Suprapubic skin (tissue), 4 donors: ENCODE measurements at regions not wholly inside any gene's neighbourhood (a gene's known extent, or its start where the extent isn't known, plus 50 kb on each side); places are given as distances from the start of the nearest gene placed in this dataset.

Source experiments
- DNase-seq, 2 donors: peaks; one replicate each; pipeline ENCODE4 v3.0.0-alpha.2; 2019; ENCODE audit warnings: low spot score in 2 of 2
- H3K27ac ChIP-seq: fragments of 200-600 bp; sonication (generic); one replicate; pipeline ENCODE4 v1.5.1; 2019
- H3K27me3 ChIP-seq: fragments of 200-600 bp; sonication (generic); one replicate; pipeline ENCODE4 v1.5.1; 2019
- H3K36me3 ChIP-seq: fragments of 200-600 bp; sonication (generic); one replicate; pipeline ENCODE4 v1.5.1; 2019
- H3K4me1 ChIP-seq: fragments of 200-600 bp; sonication (generic); one replicate; pipeline ENCODE4 v1.5.1; 2019
- H3K4me3 ChIP-seq: fragments of 200-600 bp; sonication (generic); one replicate; pipeline ENCODE4 v1.5.1; 2019; ENCODE audit warnings: mild to moderate bottlenecking
- H3K9me3 ChIP-seq: fragments of 200-600 bp; sonication (generic); one replicate; pipeline ENCODE4 v1.5.1; 2019
- CTCF ChIP-seq, 2 donors: fragments of 200-600 bp in 1 of 2; fragments of 450-650 bp in 1 of 2; sonication (generic) in 1 of 2; IDR thresholded peaks; one replicate each; pipeline ENCODE4 v1.5.1; 2016 to 2019; ENCODE audit warnings: antibody characterized with exemption in 2 of 2, mild to moderate bottlenecking in 1 of 2, moderate library complexity in 1 of 2
- EP300 ChIP-seq: sonication (generic); formaldehyde crosslinking; IDR thresholded peaks from one replicate; pipeline ENCODE4 v1.6.1; 2017; ENCODE audit warnings: antibody characterized with exemption
- POLR2A ChIP-seq, 2 donors: fragments of 450-650 bp; IDR thresholded peaks; one replicate each; pipeline ENCODE4 v1.6.1; 2017; ENCODE audit warnings: antibody characterized with exemption in 2 of 2, mild to moderate bottlenecking in 2 of 2, moderate library complexity in 2 of 2
- POLR2AphosphoS5 ChIP-seq, 3 donors: sonication (generic); formaldehyde crosslinking; IDR thresholded peaks; one replicate each; pipeline ENCODE4 v1.6.1; 2017; ENCODE audit warnings: antibody characterized with exemption in 3 of 3
- WGBS: methylation state at CpG from one replicate; pipeline ENCODE4 v1.1.5; 2018; 5-methylcytosine and 5-hydroxymethylcytosine counted together

GRCh38 chr12:61365001-61365400, 895.2 kb upstream of the USP15 start:
- Histone ChIP-seq H3K27ac (no peak overlapping the region), H3K36me3 (no peaks in the 10 kb centered on the region), H3K9me3 (no peaks in the 10 kb centered on the region), H3K27me3 (no peaks in the 10 kb centered on the region), H3K4me3 (no peak overlapping the region), H3K4me1 (no peaks in the 10 kb centered on the region)
- TF ChIP-seq POLR2AphosphoS5 (IDR thresholded peaks at IDR 0.05) (no peak), CTCF (IDR thresholded peaks at IDR 0.05) (no peak), EP300 (no peak)
- DNase-seq = no peak
- 68% methylated on average over 1 of the region's 1 CpG for WGBS

- no peaks in the 10 kb centered on the region for H3K4me1 ChIP-seq
- H3K9me3 ChIP-seq = no peaks in the 10 kb centered on the region
- 78% methylated on average over 1 of the region's 1 CpG for WGBS
- TF ChIP-seq POLR2A (IDR thresholded peaks at IDR 0.05) (no peak), POLR2AphosphoS5 (IDR thresholded peaks at IDR 0.05) (no peak), CTCF (IDR thresholded peaks at IDR 0.05) (no peak), EP300 (no peak)
- H3K27me3 ChIP-seq = no peaks in the 10 kb centered on the region
- no peak overlapping the region for H3K27ac ChIP-seq
- no peak overlapping the region for H3K4me3 ChIP-seq
- H3K36me3 ChIP-seq = no peaks in the 10 kb centered on the region
- no peak for DNase-seq
Observed at GRCh38 chr12:61367281-61367785, 892.9 kb upstream of the USP15 start.

GRCh38 chr12:61369241-61369910, 890.8 kb upstream of the USP15 start:
- Histone ChIP-seq H3K36me3 (no peaks in the 10 kb centered on the region), H3K27ac (no peak overlapping the region), H3K9me3 (no peaks in the 10 kb centered on the region), H3K27me3 (no peaks in the 10 kb centered on the region), H3K4me3 (no peak overlapping the region), H3K4me1 (no peaks in the 10 kb centered on the region)
- TF ChIP-seq CTCF (IDR thresholded peaks at IDR 0.05) = no peak
- no peak for TF ChIP-seq POLR2AphosphoS5 (IDR thresholded peaks at IDR 0.05)
- no peak for TF ChIP-seq POLR2A (IDR thresholded peaks at IDR 0.05)
- no peak for TF ChIP-seq EP300
- DNase-seq = no peak
- WGBS = 63% methylated on average over 4 of the region's 4 CpGs

GRCh38 chr12:61384511-61384910, 875.7 kb upstream of the USP15 start:
- no peak for TF ChIP-seq CTCF (IDR thresholded peaks at IDR 0.05)
- TF ChIP-seq POLR2A (IDR thresholded peaks at IDR 0.05) = no peak
- TF ChIP-seq POLR2AphosphoS5 (IDR thresholded peaks at IDR 0.05) = no peak
- no peak for TF ChIP-seq EP300
- WGBS = 56% methylated on average over 1 of the region's 1 CpG
- H3K27me3 ChIP-seq = no peaks in the 10 kb centered on the region

GRCh38 chr12:61385771-61386170, 874.4 kb upstream of the USP15 start:
- H3K4me3 ChIP-seq = no peak overlapping the region
- TF ChIP-seq CTCF (IDR thresholded peaks at IDR 0.05) = no peak
- no peak for TF ChIP-seq POLR2A (IDR thresholded peaks at IDR 0.05)
- TF ChIP-seq POLR2AphosphoS5 (IDR thresholded peaks at IDR 0.05) = no peak
- no peak for TF ChIP-seq EP300
- DNase-seq = no peak
- H3K9me3 ChIP-seq = no peaks in the 10 kb centered on the region
- no peak overlapping the region for H3K27ac ChIP-seq
- no peaks in the 10 kb centered on the region for H3K36me3 ChIP-seq
- H3K4me1 ChIP-seq = no peaks in the 10 kb centered on the region
- no peaks in the 10 kb centered on the region for H3K27me3 ChIP-seq

More at GRCh38 chr12:61384511-61384910, 875.7 kb upstream of the USP15 start:
- no peak overlapping the region for H3K27ac ChIP-seq
- no peaks in the 10 kb centered on the region for H3K9me3 ChIP-seq
- H3K36me3 ChIP-seq = no peaks in the 10 kb centered on the region
- DNase-seq = no peak
- H3K4me1 ChIP-seq = no peaks in the 10 kb centered on the region
- no peak overlapping the region for H3K4me3 ChIP-seq
